Keratinocyte (primary cell): ENCODE measurements at regions not wholly inside any gene's neighbourhood (a gene's known extent, or its start where the extent isn't known, plus 50 kb on each side); places are given as distances from the start of the nearest gene placed in this dataset.

ENCODE experiments used
- CTCF ChIP-seq, 3 experiments: IDR thresholded peaks in 1 of 3; conservative IDR thresholded peaks in 1 of 3; optimal IDR thresholded peaks in 1 of 3; 2 replicates in 2 of 3; 3 replicates in 1 of 3; pipeline versions ENCODE3 to v1.5.1; 2011; ENCODE audit warnings: low read length in 3 of 3, mild to moderate bottlenecking in 3 of 3, moderate library complexity in 2 of 3, control low read depth in 1 of 3, inconsistent platforms in 1 of 3; ENCODE audit not compliant: insufficient read depth in 2 of 3; ENCODE audit errors: extremely low read depth in 1 of 3
- EZH2 ChIP-seq: IDR thresholded peaks from one replicate; pipeline ENCODE4 v1.6.1; 2012; ENCODE audit warnings: inconsistent platforms, mild to moderate bottlenecking, low read length, moderate library complexity

DNA sequence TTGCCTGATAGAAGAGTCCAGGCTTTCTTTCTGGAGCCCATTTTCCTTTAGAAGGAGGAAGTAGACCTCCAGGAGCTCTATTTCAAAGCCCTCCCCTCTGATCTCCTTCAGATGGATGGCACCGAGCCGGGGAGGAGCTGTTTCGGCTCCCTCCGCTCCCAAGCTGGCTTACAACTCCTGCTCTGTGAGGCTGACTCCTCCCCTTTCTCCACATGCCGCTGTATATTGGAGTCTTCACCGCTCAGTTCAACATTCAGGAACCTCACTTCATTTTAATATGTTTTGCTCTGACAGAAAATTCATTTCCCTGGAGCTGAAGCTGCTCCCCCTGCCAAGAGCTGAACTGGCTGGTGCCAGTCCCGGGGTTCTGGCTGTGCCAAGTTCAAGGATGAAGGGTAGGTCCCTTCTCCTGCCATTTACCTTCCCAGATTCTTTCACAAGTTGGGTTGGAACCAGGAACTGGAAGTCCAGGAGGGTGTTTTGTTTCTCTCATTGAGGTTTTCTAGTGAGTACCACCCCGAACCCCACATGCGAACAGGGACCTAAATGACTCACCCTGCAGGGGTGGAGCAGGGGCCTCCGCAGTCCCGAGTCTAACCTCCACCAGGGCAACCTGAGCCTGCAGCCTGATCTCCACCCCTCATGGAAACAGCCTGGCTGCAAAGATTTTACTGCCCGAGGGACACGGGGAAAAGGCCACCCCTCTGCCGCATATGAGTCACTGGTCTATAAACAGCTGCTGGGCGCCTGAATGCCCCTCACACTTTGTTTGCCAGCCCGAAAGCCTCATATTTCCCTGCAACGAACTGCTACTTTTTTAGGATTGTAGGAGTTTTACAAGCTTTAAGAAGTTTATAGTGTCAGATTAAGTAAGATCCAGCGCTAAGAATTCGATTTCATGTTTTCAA, 68.6 kb upstream of the FOXA2 start:
- TF ChIP-seq EZH2 (no peak), CTCF (optimal IDR thresholded peaks at IDR 0.05 in 1 of 3, IDR thresholded peaks at IDR 0.05 in 1 of 3, conservative IDR thresholded peaks at IDR 0.05 in 1 of 3; ENCODE audit: extremely low read depth in 1 of 3, insufficient read depth in 2 of 3, low read length in 3 of 3) (no peak)
